Non-pigmented ciliary epithelial cell (primary cell): ENCODE measurements at regions not wholly inside any gene's neighbourhood (a gene's known extent, or its start where the extent isn't known, plus 50 kb on each side); places are given as distances from the start of the nearest gene placed in this dataset.

Source experiments
- DNase-seq: peaks from one replicate; pipeline ENCODE4 v3.0.0-alpha.2; 2010; ENCODE audit warnings: low read depth

DNA sequence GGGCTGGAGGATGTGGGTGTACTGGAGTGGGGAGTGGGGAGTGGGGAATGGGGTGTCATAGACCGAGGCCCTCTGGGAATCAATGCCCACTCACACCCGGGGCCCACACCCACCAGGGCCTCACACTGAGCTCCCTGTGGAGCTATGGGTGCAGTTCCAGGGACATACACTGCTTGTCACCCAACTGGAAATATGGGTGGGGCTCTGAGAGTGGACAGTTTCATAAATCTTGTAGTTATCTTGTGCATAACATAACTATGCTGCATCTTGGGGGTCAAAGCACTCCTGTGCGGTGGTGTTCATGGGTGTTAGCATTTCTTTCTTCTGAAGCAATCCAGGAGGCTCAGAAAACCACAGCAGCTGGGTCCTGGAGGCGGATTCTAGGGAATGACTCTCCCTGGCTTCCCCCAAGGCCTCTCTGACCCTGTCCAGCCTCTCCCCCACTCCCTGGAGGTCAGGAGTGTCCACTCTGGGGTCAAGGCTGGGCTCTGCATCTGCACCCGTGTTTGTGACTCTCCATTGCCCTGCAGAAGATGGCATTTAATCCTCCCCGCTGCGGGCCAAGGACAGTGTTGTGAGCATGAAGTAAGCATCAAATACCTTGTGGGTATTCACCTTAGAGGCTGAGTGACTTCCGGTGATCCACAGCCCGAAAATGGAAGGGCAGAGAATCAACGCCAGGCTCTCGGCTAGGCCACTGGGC, 172.5 kb downstream of the CTTN start:
- no peak for DNase-seq

DNA sequence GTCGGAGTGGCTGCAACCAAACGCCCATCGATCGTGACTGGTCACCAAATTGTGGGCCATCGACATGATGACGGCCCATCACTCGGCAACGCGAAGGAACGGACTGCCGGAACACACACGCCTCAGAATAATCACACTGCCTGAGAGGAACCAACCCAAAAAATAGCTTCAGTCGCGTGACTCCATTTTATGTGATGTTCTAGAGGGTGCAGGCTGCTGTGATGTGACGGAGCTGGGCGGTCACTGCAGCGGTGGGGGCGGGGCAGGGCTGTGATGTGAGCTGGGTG, 174.6 kb downstream of the CTTN start:
- no peak for DNase-seq

DNA sequence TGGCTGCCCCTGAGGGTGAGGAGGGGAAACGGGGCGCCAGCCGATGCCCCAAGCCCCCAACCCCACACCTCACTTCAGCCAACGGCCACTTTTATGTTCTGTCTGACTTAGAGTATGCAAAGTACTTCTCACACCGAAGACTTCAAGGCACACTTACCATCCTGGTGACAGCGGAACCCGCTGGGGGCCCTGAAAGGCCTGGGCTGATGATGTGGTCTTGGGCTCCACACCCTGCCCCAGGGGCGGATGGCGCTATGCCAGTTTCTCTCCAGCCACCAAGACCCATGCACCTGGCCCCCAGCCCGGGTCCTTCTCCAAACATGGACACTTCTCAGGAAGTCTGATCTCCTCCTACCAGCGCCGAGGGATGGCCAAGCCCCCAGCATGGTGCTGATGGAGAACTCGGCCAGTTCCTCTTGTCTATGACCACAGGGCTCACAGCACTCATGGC, 175.4 kb downstream of the CTTN start:
- no peak for DNase-seq

DNA sequence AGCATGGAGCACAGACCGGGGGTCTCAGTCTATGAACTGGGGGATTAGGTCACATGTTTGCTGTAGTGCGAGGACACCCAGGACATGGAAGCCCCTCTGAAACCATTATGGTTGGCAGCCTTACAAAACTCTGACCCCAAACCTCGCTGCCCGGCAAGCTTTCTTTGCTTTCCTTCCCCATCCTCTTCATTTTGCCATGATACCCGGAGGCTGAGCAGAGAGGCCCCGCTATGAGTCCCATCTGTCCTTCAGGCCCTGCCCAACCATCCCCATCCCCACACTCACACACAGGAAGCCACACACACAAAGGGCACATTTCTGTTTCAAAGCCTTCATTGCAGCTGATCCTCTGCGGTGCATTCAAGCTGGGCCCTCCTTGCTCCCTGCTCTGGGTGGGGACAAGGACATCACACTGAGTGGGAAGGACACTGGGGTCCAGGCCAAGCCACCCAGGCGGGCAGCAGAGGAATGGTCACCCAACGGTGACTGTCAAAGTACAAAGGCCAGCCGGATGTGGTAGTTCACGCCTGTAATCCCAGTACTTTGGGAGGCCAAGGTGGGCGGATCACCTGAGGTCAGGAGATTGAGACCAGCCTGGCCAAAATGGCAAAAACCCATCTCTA, 176.5 kb downstream of the CTTN start:
- DNase-seq: no peak

DNA sequence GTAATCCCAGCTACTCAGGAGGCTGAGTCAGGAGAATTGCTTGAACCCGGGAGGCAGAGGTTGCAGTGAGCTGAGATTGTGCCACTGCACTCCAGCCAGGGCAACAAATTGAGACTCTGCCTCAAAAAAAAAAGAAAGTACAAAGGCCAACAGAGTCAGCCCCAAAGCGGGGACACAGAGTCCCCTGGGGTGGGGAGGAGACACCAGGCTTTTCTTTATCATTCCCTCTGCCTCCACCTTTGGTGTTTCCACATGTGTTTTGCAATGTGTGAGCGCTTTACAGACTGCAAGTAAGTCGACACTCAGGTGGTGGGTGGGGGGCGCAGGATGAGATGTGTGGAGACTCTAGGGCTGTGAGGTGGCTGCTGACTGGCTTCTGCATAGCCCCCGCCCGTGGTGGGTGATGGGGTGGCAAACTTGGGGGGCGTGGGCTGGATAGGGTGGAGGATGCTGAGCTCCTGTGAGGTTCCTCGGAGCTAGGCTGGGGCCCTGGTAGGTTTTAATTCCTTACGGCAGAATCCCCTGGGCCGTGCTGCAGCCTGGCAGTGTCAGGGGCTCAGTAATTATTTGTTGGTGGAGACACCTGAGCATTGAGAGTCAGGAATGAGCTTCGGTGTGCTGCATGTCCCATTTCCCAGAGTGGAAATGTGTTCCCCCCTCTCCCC, 177.2 kb downstream of the CTTN start:
- no peak for DNase-seq

DNA sequence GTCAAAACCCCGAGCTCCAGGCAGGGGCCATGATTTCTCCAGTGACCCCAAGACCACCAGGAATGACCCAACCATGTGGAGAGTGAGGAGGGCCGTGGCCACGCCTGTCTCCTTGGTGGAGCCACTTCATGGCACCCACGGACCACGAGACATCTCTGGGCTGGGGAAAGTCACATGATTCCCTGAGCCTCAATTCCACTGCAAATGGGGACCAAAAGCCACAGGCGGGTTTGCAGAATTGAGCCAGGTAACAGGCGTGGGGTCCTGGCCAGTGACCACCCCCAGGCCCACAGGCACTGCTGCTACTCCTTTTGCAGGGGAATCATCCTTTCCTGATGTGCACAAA, 178.9 kb downstream of the CTTN start:
- no peak for DNase-seq

DNA sequence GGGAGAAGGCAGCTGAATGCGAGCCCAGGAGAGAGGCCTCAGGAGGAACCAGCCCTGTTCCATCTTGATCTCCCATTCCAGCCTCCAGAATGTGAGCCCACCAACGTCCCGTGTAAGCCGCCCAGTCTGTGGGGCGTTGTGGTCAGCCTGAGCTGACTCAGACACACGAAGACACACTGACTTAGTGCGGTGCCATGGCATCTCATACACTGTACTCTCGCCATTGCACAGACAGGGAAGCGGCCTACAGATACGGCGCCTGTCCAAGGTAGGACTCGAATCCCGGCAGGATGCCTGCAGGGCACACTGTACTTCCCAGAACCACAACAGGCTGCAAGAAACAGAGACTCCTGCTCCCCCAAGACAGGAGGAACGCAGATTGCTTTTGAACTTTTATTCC, 179.6 kb downstream of the CTTN start:
- no peak for DNase-seq

DNA sequence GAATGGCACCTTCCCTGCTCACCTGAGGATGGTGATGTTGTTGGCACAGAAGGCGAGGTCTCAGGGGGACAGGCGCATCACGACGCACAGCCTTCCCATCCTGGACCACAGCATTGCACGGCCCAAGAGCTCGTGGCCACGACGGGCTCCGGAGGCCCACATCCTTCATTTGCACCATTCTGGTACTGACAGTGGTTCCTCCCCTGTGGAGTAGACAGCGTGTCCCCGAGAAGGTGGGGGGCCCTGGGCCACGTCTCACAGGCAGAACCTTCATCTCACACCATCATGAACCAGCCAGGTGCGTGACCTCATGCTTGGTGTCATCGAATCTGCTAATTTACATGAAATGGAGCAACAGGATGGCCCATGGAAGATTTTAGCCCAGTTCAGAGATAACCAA, 180.0 kb downstream of the CTTN start:
- DNase-seq: no peak

DNA sequence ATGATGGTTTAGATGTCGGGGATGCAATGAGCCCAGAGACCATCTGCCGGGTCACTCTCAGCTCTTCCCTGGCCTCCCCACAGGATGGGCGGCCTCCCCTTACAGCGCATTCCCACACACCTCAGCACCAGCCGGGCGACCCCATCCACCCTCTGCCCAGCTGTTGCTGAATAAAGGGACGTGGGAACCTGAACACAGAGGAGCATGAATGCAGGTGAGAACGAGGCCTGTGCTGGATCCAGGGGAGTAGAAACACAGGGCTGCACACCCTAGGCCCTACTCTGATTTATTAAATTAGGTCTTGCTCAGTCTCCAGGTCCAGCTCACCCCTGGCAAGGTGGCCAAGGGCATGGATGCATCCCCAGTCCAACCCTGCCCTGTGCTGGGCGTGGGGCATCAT, 180.5 kb downstream of the CTTN start:
- no peak for DNase-seq

DNA sequence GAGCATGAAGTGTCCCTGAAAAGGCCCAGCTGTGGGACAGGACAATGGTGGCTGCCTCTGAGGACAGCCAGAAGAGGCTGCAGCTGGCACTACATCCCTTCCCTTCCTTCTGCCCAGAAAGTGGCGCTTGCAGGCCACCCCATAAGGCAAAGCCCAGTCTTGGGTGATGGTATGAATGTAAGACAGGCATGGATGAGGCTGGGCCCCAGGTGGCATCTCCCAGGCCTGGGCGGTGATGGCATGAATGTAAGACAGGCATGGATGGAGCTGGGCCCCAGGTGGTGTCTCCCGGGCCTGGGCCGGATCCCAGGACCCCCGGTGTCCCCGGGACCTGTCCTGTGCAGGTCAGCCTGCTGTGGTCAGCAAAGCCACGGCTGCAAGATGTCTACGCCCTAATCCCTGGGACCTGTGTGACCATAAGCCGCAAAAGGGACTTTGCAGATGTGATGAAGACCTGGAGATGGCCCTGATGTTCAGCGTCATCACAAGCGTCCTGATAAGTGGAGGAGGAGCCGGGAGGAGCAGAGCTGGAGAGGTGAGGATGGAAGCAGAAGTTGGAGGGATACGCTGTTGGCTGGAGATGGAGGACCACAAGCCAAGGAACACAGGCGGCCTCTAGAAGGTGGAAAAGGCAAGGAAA, 181.1 kb downstream of the CTTN start:
- DNase-seq: no peak

DNA sequence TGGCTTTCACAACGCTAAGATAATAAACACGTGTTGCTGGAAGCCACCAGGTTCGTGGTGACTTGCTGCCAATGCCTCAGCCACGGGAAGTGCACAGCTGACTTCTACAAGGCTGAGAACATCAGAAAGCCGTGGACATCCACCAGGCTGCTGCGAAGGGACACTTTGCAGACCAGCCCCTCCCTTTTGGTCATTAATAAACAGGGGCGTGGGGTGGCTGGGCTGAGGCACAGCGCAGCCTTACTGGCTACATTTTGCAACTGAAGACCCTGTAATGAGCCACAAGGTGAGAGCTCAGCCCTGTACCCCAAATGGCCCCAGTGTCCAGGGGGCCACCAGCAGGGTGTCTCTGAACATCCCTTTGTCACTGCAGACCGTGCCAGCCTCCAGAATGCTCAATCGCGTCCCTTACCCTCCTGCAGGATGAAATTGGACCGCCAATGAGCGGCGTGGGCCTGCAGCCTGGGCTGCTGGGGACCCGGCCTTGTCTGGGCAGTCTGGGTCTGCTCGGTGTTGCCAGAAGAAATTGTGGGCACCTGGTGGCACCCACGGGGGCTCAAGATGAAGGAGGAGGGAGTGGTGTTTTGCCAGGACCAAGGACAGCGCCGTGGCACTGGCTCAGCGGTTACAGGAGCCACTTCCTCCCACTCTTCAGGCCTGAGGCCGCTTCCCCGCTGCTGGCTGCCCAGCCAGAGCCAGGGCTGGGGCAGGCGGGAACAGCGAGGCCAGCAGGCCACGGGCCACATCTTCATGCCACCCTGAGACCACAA, 181.9 kb downstream of the CTTN start:
- DNase-seq: no peak

DNA sequence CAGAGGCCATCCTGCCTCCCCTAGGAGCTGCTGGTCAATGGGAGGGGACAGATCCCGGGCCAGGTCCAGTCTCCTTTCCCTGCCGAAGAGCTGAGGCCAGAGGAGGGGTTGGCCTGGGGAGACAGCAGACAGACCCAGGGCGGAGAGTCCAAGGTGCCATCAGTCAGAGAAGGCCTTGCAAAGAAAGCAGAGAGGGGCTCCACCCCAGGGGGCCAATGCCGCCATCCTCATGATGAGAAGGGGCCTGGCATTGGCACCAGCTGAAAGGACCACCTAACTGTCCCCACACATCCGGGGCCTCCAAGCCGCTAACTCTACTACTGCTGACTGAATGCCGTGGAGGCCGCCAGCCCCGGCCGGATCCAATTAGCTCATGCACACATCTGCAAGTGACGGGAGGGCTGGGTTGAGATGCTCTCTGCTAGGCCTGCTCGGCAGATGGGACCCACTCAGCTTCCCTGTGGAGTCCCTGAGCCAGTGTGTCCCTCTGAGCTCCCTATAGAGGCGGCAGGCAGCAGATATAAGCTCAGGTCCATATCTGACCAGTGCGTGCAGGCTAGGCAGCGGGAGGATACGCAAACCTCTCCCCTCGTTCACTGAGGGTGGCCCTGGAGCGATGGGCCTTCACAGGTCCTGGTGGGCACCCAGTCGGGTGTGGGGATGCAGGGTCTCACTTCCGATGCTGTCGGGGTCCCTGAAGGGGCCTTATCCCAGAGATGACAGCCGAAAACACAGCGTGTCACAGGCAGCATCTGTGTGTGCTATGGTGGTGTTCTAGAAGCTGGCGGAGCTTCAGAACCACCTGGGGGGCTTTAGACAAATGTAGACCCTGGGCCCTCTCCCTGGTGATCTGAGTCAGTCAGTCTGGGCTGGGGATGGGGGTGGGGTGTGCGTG, 183.9 kb downstream of the CTTN start:
- no peak for DNase-seq

DNA sequence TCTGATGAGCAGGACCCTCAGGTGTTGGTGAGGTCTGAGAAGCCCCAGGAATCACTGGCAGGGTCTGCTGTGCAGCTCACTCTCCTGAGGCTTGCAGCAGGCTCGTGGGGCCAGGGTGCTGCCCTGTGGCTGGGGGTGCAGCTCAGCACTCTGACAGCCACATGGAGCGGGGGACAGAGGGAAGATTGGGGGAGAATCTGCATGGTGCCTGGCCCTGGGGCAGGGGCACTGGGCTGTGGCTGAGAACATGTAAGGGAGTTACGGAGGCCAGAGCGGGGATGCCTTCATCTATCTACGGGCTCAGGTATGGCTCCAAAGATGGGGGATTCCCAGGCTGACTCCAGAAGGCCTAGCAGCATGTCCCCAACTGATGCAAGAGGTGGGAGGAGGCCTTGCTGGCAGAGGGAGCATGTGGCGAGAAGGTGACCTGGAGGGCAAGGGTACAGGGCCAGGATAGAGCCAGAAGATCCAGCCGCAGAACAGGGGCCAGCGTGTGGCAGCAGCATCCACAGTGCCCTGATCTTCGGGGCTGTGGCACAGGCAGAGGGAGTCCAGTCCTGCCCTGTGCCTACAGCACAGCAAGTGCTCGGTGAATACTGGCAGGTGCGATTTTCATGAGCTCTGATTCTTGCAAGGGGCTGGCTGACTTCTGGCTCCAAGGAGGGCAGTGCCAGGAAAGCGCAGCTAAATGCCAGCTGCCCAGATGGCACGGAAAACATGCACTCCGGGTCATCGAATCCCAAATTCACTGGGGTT, 184.7 kb downstream of the CTTN start:
- DNase-seq: no peak

DNA sequence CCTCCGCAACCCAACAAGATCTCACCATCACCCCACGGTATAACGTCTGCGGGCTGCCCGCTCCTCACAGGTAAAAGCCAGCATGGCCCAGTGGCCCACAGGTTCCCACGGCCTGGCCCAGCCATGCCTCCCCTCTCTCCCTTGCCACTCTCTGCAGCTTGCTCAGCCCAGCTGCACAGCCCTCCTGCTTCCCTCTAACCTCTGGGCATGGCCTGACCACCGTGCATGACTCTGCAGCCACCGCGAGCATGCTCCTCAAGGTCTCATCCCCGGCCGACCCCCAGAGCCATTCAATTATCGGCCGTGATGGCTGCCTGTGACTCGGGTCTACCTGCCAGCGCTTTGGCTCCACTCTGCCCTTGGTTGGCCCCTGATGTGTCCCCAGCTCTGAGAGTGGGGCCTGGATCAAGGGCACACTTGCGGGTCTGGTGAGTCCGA, 185.5 kb downstream of the CTTN start:
- DNase-seq: no peak

DNA sequence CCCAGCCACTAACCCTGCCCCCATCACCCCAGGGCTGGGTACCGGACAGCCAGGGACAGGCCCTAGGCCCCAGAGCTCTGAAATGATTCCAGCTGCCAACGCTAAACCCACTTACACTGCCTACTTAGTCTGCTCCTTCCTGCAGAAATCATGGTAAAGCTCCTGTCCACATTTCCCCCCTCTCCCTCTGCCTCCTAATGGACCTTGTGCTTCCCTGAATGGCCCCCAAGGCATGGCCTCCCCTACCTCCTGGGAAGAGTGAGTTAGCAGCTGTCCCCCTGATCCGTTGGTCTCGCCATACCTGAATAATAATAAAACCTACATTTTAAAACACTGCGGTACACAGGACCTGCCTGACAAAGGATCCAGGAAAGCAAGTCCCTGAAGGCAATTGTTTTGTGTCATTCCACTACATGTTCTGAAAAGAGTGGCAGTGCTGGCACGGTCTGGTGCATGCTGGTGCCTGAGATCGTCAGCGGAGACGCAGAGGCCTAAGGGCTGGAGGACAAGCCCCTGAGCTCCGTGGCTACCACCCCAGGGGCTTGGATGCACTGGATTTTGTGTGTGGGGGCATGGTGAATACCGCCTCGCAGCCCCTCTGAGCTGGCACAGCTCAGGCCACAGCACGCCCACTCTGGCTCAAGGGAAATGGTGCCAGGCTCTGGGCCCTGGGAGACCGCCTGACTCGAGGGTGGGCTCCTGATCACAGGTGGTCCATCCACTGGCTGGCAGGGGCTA, 186.3 kb downstream of the CTTN start:
- no peak for DNase-seq

DNA sequence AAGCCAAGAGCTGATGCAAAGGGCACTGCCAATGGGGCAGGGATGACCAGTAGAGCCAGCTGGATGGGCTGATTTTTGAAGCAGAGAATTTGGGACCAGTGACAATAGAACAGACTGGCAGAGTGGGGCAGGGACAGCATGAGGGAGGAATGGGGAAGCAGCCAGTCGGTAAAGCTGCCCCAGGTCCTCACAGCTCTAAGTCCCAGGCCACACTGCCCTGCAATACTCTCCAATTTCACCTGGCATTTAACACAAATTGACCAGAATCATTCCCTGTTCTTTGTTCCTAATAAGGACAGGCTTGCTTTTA, 186.9 kb downstream of the CTTN start:
- no peak for DNase-seq

DNA sequence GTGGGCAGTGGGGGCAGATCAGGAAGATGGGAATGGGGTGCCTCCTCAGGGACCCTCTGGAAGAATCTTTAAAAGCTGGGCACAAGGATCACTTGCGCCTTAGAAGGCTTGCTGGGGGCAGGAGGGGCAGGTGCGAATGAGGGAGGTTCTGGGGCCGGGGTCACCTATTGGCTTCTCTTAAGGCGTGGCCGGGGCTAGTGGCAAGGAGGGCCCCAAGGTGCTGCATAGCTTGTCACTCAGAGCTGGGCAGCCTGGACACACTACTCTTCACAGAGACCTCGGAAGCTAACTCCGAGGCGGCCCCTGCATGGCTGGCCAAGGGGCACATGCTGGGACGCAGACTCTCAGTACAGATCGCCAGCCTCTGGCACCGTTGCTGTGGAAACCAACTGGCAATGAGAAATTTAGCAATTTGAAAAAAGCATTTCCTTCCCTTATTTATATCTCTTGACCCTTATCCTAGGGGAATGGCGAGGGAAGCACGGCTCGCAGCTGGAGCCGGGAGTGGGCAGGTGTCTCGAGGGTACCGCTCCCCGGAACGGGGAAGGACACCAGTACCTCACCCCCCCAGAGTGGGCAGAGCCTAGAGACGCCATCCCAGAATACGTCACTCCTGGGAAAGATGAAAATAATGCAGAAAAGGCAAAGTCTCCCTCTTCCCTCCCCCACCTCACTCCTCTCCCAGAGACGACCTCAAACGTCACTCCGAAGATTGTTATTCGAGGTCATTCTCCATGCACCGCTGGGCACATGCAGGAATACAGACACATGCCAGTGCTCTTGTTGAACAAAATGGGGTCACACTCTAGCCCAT, 188.1 kb downstream of the CTTN start:
- DNase-seq: no peak

DNA sequence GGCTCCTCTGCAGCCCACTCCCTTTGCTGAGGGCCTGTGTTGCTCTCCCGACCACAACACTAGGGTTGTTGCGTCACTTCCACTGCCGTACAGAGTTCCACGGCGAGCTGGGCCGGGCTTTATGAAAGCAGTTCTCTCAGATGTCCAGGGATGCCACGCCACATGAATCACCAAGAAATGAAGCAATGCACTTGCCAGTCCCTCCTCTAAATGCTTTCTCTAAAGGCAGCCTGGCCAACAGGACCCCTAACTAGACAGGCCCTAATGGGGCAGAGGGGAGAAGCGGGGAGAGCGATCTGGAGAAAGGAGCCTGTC, 188.7 kb downstream of the CTTN start:
- no peak for DNase-seq

DNA sequence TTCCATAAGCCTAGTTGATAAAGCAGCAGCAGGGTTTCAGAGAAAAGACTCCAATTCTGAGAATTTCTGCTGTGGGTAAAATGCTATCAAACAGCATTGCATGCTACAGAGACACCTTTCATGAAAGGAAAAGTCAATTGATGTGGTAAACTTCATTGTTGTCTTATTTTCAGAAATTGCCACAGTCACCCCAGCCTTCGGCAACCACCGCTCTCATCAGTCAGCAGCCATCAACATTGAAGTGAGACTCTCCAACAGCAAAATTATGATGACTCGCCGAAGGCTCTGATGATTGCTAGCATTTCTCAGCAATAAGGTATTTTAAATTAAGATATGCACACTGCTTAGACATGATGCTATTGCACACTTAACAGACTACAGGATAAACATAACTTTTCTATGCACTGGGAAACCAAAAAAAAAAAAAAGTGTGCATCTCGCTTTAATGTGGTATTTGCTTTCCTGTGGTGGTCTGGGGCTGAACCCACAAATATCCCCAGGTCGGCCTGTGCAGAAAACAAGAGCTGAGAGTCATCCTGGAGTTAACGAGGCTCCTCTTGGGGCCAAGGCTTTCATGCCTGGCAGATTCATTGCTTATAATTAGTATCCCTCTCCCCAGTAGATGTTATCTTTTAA, 192.1 kb downstream of the CTTN start:
- no peak for DNase-seq
